KBM-7 (cell line): ENCODE measurements at regions not wholly inside any gene's neighbourhood (a gene's known extent, or its start where the extent isn't known, plus 50 kb on each side); places are given as distances from the start of the nearest gene placed in this dataset.

Experiments used
- DNase-seq: peaks from one replicate; pipeline ENCODE4 v3.0.0-alpha.2; 2015
- in situ Hi-C: fragments of 300-500 bp; cut with MboI; formaldehyde crosslinking; loops from 2 replicates; pipeline ENCODE4 v1.14.3; 2020; ENCODE audit warnings: low sequenced_read_pairs, low pct_unique_long_range_greater_than_20kb, mixed read lengths

DNA sequence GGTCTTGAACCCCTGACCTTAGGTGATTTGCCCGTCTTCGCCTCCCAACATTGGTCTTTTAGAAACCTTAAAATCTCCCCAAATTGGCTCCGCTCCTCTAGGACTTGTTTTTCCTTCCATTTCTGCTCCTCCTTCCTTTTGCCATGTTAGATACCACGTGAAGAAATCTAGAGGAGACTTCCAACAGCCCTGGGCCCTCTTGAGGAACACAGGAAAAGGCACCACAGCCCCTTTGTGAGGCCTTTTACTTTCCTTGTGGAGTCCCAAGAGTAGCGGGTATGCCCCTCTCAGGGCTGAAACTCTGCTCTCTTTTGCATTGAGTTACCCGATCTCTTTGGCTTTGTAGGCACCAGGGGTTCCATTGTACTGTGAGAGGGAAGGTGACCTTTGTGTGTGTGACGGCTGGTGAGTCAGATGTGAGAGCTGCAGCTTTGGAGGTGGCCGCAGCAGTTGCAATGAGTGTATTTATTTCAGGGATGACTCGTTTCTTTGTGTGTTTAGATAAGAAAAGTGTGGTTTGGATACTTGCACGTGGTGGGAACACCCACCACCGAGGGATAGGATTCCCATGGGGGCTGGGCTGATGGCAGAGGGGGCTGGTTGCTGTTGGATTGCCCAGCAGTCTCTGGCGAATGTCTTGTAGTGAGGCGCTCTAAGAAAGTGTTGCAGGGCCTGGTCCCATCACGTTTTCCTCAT is 218.4 kb upstream of the HS6ST1 start:
- in situ Hi-C loops = no loop called here
- DNase-seq = no peak

DNA sequence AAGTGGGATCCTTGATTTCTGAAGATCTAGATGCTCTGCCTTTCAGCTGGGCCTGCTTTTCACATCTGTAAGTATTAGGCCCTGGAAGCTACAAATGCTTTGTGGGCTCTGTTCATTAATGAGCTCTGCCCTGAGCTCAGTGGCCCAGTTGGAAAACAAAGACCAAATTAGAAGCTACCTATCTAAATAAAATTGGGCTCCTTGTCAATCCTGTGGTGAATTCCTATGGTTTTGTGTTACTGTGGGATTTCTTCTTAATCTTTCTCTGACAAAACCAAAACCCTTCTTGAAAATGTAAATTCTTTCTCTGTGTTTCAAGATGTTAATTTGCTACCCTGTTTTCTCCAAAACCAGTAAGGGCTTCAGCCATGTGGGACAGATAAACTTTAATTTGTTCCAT is 219.0 kb upstream of the HS6ST1 start:
- in situ Hi-C loops = no loop called here
- no peak for DNase-seq

DNA sequence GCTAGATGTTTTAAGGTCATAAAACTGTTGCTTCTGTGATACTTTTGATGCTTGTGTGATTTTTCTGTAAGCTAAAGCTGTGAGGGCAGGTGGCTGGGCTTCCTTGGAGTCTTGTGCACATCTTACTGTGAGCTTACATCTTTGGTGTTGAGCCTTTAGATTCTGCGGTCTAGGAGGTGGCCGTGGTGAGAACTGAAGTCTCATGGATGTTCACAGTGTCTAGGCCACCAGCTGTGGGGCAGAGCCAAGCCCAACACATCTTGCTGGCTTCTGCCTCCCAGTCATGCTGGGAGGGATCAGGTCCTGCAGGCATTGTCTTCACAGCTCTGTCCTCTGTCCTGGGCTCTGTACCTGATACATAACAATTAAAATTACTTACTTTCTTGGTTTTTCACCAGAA is 219.7 kb upstream of the HS6ST1 start:
- no peak for DNase-seq
- in situ Hi-C loops = no loop called here

DNA sequence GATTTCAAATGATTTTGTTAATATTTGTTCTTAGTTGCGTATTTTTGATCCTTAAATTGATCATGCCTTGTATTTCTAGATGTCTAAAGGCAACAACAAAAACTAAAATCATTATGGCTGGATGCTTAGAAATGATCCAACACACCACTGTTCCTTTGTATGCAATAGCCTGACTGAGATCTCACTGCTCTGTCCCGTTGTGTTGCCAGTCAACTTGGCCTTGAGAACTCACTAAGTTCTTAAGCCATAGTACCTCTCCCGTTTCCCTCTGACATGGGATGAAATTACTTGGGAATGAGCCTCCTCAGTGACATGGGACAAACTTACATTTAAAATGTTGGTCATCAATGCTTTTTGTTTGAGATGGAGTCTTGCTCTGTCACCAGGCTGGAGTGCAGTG is 222.0 kb upstream of the HS6ST1 start:
- no peak for DNase-seq
- in situ Hi-C loops = no loop called here

DNA sequence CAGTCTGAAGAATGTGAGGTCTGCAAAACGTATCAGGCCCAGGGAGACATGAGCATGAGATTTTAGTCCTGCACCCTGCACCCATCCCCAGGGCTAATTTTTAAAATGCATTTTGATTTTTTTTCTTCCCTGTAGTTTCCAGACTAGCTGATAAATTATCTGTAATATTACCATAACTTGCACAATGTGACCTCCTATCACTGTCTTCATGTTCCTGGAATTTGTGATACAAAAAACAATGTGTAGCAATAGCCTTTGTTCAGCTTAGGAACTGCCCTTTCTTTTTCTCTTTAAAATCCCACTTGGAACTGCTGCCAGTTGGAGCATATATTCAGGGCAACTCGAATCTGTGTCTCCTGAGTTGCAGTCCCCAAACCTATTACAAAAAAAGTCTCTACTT is 222.8 kb upstream of the HS6ST1 start:
- in situ Hi-C loops = no loop called here
- no peak for DNase-seq

DNA sequence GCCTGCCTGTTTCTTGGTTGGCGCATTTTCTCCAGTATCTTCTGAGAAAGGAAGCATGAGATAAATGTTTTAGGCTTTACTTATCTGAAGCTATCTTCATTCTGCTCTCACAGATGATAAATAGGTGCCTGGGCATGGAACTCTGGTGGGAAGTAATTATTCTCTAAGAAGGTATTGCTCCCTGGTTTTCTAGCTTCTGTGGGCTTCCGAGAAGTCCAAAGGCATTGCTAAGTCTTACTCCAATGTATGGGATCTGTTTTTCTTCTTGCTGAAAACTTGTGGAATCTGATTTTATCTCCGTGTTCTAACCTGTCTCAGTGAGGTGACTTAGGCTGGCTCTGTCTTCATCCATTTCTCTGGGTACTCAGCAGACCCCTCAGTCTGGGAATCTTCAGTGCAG is 224.4 kb upstream of the HS6ST1 start:
- no peak for DNase-seq
- in situ Hi-C loops = no loop called here

DNA sequence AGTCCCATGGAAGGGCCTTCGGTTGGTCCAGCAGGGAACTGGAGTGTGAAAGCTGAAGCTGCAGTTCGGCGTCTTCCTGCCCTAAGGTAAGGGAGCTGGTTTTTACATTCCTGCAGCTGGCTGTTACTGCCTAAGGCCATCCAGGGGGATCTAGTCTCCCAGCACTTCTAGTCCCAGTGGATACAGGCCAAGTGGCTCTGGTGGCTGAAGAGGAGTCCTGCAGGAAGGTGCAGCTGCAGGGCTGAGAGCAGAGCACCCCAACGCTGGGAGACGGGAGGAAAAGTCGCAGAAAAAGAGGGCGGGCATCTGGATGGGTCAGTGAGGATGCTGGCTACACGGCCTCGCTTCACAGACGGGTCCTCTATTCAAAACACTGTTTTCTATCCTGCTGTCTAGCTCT is 225.0 kb upstream of the HS6ST1 start:
- in situ Hi-C loops = no loop called here
- no peak for DNase-seq

DNA sequence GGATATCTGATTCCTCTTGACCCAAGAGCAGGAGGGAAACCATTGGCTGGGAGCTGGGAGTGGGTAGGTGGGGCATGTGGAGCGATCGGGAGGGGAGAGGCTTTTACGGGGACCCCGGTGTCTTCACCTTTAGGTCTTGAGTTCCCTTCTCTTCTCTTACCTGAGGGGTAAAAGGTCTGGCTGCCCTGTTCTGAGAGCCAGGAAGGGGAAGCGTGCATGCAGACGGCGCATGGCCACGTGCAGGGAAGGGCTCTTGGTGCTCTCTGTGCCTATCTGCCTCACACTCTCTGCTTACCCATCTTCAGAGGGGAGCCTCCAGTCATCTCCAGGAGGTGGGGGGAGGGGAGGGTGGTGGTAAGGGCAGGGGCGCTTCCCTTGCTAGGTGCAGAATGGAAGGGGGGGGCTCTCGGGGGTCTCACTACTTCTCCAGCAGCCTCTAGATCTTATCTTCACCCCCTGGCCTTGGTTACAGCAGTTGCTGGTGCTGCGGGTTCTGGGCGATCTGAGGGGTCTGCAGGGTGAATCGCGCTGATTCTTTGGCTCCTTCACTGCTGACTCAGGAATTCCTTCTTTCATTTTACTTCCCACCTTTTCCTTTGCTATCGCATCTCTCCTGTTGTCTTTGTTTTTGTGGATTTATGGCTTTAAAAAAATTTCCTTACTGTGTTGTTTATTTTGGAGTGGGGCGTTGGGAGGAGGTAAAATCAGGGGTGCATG is 225.8 kb upstream of the HS6ST1 start:
- in situ Hi-C loops = no loop called here
- DNase-seq = no peak

DNA sequence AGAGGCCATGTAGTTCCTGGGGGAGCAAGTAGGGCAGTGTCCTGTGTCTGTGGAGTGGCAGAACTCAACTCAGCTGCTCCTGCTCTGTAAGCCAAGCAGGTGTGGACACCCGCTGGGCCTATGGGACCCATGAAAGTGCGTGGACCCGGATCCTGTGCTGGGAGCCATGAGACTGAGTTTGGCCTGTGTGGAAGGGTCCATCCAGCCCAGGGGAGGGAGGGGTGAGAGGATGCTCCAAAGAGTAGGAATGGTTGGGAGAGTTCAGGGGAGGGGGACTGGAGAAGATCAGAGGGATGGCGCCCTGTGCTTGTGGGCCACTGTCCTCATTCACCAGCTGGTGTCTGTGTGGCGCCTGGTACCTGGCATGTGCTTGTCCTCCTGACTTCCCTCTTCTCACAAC is 226.4 kb upstream of the HS6ST1 start:
- in situ Hi-C loops = no loop called here
- DNase-seq = no peak

DNA sequence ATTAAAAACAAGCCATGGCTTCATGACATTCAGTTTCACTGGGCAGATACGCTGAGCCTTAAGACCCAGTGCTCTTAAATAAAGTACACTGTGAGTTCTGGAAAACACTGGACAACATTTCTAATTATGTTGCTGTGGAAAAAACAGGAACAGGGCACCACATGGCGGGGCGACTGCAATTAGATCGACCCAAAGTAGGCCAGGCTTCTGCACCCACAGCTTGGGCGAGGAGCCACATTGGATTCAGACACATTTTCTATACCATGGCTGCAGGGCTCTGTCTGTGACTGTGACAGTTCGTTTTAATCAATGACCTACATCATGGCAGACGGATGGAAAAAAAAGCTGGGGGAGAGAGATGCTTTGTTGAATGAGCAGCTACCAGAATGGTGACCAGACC is 227.2 kb upstream of the HS6ST1 start:
- in situ Hi-C loops = no loop called here
- DNase-seq = no peak

DNA sequence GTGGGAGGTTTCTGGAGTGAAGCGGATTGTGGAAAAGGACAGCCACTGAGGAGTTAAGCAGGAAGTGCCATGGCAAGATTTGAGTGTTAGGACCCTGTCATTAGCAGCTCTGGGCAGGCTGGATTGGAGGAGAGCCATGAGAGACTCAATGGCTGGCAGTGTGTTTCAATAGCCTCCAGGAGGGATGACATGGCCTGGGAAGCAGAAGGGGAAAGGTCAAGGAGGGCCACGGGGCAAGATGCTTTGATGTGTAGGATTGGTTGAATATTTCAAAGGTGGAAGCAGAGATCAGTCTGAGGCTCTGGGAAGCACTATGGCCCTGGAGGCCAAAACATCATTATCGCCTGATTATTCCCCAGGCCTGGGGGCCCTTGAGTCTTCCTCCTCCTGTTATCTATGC is 229.0 kb upstream of the HS6ST1 start:
- DNase-seq = no peak
- in situ Hi-C loops = no loop called here

DNA sequence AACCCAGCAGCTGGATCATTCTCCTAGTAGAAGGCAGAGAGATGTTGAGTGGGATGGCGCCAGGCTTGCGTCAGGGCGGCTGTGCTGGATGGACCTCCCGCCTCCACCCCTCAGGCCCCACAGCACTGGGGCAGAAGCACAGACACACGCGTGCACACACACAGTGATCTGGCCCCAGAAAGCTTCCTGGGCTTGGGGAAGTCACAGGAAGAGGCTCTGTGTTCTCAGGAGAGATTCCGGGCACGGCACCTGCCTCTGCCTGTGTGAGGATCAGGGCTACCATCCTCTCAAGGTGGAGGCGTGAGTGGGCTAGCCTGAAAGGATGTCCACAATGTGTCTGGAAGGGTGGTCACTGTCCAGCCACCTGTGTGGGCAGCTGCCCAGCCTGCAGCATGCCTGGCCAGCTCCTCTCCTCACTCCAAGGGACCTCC is 229.8 kb upstream of the HS6ST1 start:
- in situ Hi-C loops = no loop called here
- no peak for DNase-seq

DNA sequence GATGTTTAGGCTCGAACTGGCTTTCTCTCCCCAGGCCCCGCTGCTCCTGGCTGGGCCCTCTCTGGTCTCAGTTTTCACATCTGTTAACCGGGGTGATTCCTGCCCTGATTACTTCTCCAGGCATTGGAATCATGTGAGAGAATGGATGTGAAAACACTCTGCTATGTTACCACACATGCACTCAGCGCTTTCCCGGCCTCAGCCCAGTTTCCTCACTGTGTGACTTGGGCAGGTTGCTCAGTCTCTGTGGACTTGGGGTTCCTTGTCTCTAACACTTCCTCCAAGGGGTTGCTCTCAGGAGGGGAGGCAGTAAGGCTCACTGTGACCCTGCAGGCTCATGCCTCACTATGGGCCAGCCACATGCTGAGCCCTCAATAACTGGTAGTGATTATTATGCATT is 230.4 kb upstream of the HS6ST1 start:
- DNase-seq = no peak
- in situ Hi-C loops = no loop called here

DNA sequence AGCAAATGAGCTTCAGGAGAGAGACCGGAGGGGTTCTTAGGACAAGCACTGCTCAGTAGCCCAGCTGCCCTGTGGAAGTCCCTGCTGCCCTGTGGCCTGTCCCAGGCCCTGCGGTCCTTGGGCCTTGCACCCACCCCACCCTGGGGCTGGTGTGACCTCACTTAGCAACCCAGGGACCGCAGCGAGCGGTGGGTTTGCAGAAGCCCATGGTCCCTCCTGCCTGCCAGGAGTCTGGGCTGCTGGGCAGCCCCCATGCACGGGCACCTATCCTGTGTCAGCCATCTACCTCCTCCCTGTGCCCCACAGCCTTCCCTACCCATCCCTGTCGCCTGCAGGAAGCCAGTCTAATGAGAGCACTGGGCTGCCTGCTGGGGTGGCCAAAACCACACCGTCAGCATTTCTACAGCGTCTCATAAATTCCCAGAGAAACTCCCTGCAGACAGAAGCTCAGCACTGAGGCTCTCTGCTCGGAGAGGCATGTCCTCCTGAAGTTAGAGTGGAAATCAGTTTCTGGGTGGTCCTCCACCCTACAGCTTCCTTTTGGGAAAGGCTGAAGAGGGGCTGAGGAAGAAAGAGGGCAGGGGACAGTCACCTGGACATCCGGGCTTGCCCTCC is 231.1 kb upstream of the HS6ST1 start:
- DNase-seq = no peak
- in situ Hi-C loops = no loop called here

DNA sequence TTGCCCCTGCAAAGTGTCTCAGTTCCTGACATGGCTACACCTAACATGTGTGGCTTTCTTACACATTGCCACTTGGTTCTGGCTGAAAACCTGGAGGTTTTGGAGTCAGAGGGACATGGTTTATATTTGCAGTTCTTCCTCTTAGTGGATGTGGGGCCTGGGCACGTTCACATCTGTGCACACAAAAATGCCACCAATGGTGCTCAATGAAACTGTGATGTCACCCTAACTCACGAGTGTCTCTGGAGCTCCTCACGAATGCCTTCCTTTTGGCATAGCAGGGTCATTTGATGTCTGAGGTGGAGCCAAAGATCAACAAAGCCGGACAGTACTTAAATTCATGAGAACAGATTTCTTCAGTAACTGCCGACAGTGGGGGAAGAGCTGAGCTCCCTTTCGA is 231.7 kb upstream of the HS6ST1 start:
- DNase-seq = no peak
- in situ Hi-C loops = no loop called here

DNA sequence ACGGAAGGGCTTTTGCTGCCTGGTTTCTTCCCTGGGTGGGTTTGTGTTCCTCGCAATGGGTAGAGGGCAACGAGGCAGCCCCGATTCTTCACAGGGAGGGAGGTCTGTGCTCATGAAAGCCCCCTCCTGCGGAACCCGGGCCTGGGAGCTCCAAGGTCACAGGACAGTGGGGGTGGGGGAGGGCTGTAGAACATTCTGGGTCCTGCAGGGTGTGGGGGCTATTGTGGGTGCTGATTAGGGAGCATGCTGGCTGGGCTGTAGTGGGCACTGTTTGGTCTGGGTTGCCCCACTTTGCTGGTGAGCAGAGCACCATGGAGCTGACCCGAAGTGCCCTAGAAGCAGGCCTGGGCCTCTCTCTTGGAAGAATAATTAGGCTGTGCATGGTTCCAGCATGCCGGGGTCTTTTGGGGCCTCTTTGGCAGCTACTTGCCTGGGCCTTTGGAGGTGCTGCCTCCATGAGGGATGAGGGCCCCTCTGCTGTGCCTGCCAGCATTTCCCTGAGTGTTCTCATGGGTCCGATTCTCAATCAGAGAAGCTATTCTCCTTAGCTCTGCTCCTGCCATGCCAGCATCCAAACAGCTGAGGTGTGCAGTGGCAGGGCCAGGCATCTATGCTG is 232.2 kb upstream of the HS6ST1 start:
- in situ Hi-C loops = no loop called here
- DNase-seq = no peak

DNA sequence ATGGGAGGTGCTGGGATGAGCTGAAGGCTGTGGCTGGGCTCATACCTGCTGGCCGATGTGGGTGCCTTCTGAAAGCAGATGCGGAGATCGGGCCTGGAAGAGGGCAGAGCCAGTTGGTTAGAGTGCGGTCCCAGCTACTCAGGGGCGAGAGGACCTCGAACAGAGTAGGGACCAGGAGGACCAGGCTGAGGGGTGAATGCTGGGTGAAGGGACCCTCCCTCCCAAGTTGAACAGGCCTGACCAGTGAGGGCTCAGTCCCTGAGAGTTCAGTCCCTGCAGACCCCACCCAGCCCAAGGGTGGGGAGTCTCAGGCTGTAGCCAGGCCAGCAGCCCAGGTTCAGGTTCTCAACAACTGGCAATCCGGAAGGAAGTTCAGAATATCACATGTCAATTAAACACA is 232.8 kb upstream of the HS6ST1 start:
- DNase-seq = no peak
- in situ Hi-C loops = no loop called here

DNA sequence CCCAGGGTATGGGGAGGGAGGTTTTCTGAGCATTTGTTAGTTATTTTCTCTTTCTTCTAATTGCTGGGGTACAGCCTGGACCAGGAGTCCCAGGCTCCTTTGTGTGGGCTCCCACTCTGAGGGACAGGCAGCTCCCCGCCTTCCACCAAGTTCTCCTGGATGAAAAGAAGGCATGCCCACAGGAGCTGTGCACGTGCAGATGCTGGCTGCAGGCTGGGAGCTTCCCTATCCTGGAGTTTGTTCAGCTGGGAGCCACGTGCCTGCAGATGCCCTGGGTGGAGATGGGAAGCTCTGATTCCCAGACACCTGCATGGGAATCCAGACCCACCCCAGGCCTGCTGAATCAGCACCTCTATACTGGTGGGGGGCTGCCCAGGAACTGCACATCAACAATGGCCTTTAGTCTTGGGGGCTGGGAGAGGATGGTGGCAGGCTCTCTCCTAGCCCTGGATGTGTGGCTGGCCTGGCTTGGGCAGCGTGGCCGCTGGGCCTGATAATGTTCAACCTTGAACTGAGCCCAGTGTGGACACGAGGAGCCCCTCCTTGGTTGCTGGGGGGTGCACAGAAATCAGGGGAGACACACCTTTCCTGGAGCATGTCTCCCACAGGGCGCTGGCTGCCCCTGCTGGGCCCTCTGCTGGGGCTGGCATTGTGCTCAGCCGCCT is 233.6 kb upstream of the HS6ST1 start:
- in situ Hi-C loops = no loop called here
- DNase-seq = no peak

DNA sequence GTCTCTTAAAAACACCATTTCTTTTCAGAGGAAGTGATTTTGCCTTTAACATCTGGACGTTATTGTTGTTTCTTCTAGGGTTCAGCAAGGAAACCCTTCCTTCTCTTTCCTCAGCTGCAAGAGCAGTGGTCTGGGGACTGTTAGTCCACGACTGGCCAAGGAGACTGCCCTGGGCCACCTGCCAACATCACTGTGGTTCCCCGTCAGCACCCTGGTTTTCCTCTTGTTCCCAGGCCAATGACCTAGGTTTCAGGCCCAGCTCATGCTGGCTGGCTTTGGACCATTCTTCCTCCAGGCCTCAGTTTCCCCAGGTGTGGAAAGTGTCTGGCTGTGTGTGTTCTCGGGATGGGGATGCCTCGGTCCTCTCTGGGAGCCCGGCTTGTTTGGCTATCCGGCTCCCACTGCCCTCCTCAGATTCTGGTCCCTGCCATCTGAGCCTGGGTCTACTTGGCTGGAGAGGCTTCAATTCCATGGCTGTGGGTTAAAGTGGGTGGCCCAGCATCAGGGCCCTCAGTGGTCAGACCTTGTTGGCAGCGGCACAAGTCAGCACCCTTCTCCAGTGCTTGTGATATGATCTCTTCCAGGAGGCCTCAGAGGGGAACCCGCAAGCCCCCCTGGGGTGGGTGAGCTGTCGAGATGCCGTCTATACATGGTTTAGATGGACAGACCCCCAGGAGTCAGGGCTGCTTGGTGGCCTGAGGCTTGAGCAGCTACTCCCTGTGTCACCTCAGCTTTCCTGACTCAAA is 234.3 kb upstream of the HS6ST1 start:
- in situ Hi-C loops = no loop called here
- no peak for DNase-seq
